Fibroblast of pulmonary artery (primary cell): ENCODE measurements at regions not wholly inside any gene's neighbourhood (a gene's known extent, or its start where the extent isn't known, plus 50 kb on each side); places are given as distances from the start of the nearest gene placed in this dataset.

Experiments used
- DNase-seq: peaks from one replicate; pipeline ENCODE4 v3.0.0-alpha.2; 2010; ENCODE audit warnings: low read depth
- H3K4me3 ChIP-seq: replicated peaks from 2 replicates; pipeline ENCODE4 v1.5.1; 2011; ENCODE audit warnings: low read depth, mild to moderate bottlenecking, control low read depth, low read length, moderate library complexity
- CTCF ChIP-seq: IDR thresholded peaks from 2 replicates; pipeline ENCODE4 v1.5.1; 2011; ENCODE audit warnings: mild to moderate bottlenecking, control low read depth, low read length, inconsistent platforms; ENCODE audit errors: missing control alignments

GRCh38 chr2:165015052-165015642 lies 59.8 kb upstream of the SLC38A11 start:
- TF ChIP-seq CTCF: peak; percentile 99
- peak; percentile 73 for DNase-seq
- no peak overlapping the region for H3K4me3 ChIP-seq

GRCh38 chr2:165013944-165014619 lies 58.8 kb upstream of the SLC38A11 start:
- TF ChIP-seq CTCF: no peak
- DNase-seq: no peak

GRCh38 chr2:165011199-165011598 lies 55.9 kb upstream of the SLC38A11 start:
- no peak overlapping the region for H3K4me3 ChIP-seq
- no peak for DNase-seq
- TF ChIP-seq CTCF: no peak

More at GRCh38 chr2:165013944-165014619, 58.8 kb upstream of the SLC38A11 start:
- no peak overlapping the region for H3K4me3 ChIP-seq

GRCh38 chr2:165010556-165010955 lies 55.2 kb upstream of the SLC38A11 start:
- no peak for DNase-seq
- H3K4me3 ChIP-seq: no peak overlapping the region
- TF ChIP-seq CTCF: no peak

GRCh38 chr2:165009466-165009865 lies 54.1 kb upstream of the SLC38A11 start:
- DNase-seq: no peak
- TF ChIP-seq CTCF: no peak
- no peak overlapping the region for H3K4me3 ChIP-seq

- TF ChIP-seq CTCF: no peak
- no peak overlapping the region for H3K4me3 ChIP-seq
- no peak for DNase-seq
Observed at GRCh38 chr2:165008730-165009315, 53.5 kb upstream of the SLC38A11 start.
